Endothelial cell of umbilical vein (primary cell): ENCODE measurements at regions not wholly inside any gene's neighbourhood (a gene's known extent, or its start where the extent isn't known, plus 50 kb on each side); places are given as distances from the start of the nearest gene placed in this dataset.

Experiments
- BruUV-seq: library from RNA; stranded (reverse); fragments of 400-500 nt; replicated peaks from 2 replicates; lab custom pipeline; 2021; lab: Mats Ljungman, UMichigan
- CTCF ChIA-PET: fragments of 300-600, 350-600 bp; sonication (Branson Sonifier 250); formaldehyde crosslinking; loops from one replicate; lab custom pipeline; 2021; ENCODE audit warnings: antibody characterized with exemption, inconsistent platforms; lab: Charles Lee
- POLR2A ChIA-PET: fragments of 300-600, 350-600 bp; sonication (Branson Sonifier 250); formaldehyde crosslinking; loops from one replicate; lab custom pipeline; 2021; ENCODE audit warnings: antibody characterized with exemption, inconsistent platforms; lab: Charles Lee
- DNase-seq: peaks from one replicate; pipeline ENCODE4 v3.0.0-alpha.2; 2011; ENCODE audit warnings: low read depth, low spot score
- FAIRE-seq: peaks from 2 replicates; lab custom pipeline; 2011; peaks lifted over from hg19 to GRCh38; lab: Jason Lieb, UNC
- H2AFZ ChIP-seq: 2 replicates; pipeline ENCODE4 v1.6.0; 2012; ENCODE audit warnings: low read depth, low read length, control low read depth, inconsistent platforms
- H3K27ac ChIP-seq: 2 replicates; pipeline ENCODE4 v1.5.1; 2011; ENCODE audit warnings: low read depth, mild to moderate bottlenecking, control low read depth, low read length, moderate library complexity; ENCODE audit not compliant: insufficient read depth
- H3K27me3 ChIP-seq, 2 experiments: 2 replicates each; pipeline versions ENCODE4 v1.6.0 to v1.6.1; 2011; ENCODE audit warnings: low read length in 2 of 2, mixed read lengths in 1 of 2; ENCODE audit not compliant: control insufficient read depth in 2 of 2, insufficient read depth in 2 of 2
- H3K36me3 ChIP-seq, 2 experiments: 2 replicates in 1 of 2; 3 replicates in 1 of 2; pipeline ENCODE4 v1.5.1; 2011; ENCODE audit warnings: low read length in 2 of 2, mild to moderate bottlenecking in 1 of 2, moderate library complexity in 1 of 2; ENCODE audit not compliant: control insufficient read depth in 2 of 2, insufficient read depth in 2 of 2; ENCODE audit errors: extremely low read depth in 1 of 2
- H3K4me1 ChIP-seq: 3 replicates; pipeline ENCODE4 v1.5.1; 2011; ENCODE audit warnings: mild to moderate bottlenecking, low read length; ENCODE audit not compliant: control insufficient read depth, insufficient read depth; ENCODE audit errors: extremely low read depth
- H3K4me2 ChIP-seq: 2 replicates; pipeline ENCODE4 v1.6.1; 2011; ENCODE audit warnings: low read length, control low read depth, mixed read lengths; ENCODE audit not compliant: insufficient read depth
- H3K4me3 ChIP-seq, 3 experiments: fragments of 200-600 bp in 1 of 3; sonication (generic), shearing (Covaris generic) in 1 of 3; replicated peaks in 1 of 3; 2 replicates each; pipeline ENCODE4 v1.5.1; 2011 to 2016; ENCODE audit warnings: control low read depth in 3 of 3, low read length in 3 of 3, mild to moderate bottlenecking in 2 of 3, inconsistent platforms in 1 of 3, low read depth in 1 of 3, moderate library complexity in 1 of 3; ENCODE audit not compliant: insufficient read depth in 1 of 3
- H3K79me2 ChIP-seq: 2 replicates; pipeline ENCODE4 v1.6.0; 2012; ENCODE audit warnings: low read length, inconsistent platforms; ENCODE audit not compliant: control insufficient read depth, insufficient read depth
- H3K9ac ChIP-seq: replicated peaks from 2 replicates; pipeline ENCODE3; 2011; ENCODE audit warnings: low read length, control low read depth; ENCODE audit not compliant: insufficient read depth; ENCODE audit errors: extremely low read depth
- H3K9me1 ChIP-seq: replicated peaks from 3 replicates; pipeline ENCODE4 v1.6.0; 2011; ENCODE audit warnings: mild to moderate bottlenecking, low read length; ENCODE audit not compliant: control insufficient read depth, insufficient read depth; ENCODE audit errors: extremely low read depth
- H3K9me3 ChIP-seq: replicated peaks from 2 replicates; pipeline ENCODE4 v1.5.1; 2012; ENCODE audit warnings: low read length, inconsistent platforms; ENCODE audit not compliant: control insufficient read depth, insufficient read depth
- H4K20me1 ChIP-seq: replicated peaks from 2 replicates; pipeline ENCODE3; 2011; ENCODE audit warnings: mild to moderate bottlenecking, low read length; ENCODE audit not compliant: control insufficient read depth, insufficient read depth; ENCODE audit errors: extremely low read depth
- EZH2 ChIP-seq: IDR thresholded peaks from 2 replicates; pipeline ENCODE4 v1.6.1; 2012; ENCODE audit warnings: borderline replicate concordance, low read depth, mild to moderate bottlenecking, moderate library complexity, low read length, inconsistent platforms; ENCODE audit not compliant: severe bottlenecking
- FOS ChIP-seq: IDR thresholded peaks from 2 replicates; pipeline ENCODE4 v1.6.1; 2011; ENCODE audit warnings: mild to moderate bottlenecking, low read length, moderate library complexity, borderline replicate concordance; ENCODE audit not compliant: insufficient read depth
- GATA2 ChIP-seq: IDR thresholded peaks from 2 replicates; pipeline ENCODE4 v1.7.0; 2011; ENCODE audit warnings: low read depth, mild to moderate bottlenecking, moderate library complexity, mixed read lengths, low read length; ENCODE audit not compliant: insufficient read length, insufficient read depth
- JUN ChIP-seq: IDR thresholded peaks from 2 replicates; pipeline ENCODE4 v1.6.1; 2011; ENCODE audit warnings: borderline replicate concordance, low read depth; ENCODE audit not compliant: insufficient read length, insufficient read depth
- MYC ChIP-seq: IDR thresholded peaks from one replicate; pipeline ENCODE4 v1.6.1; 2011; ENCODE audit warnings: mild to moderate bottlenecking, low read depth, low read length
- POLR2A ChIP-seq: IDR thresholded peaks from 2 replicates; pipeline ENCODE4 v1.6.1; 2012; ENCODE audit warnings: low read depth, mild to moderate bottlenecking, control low read depth, low read length
- POLR2AphosphoS5 ChIP-seq: IDR thresholded peaks from 2 replicates; pipeline ENCODE4 v1.6.1; 2012; ENCODE audit warnings: low read depth, mild to moderate bottlenecking, control low read depth, low read length, moderate library complexity; ENCODE audit not compliant: insufficient read depth
- dilution Hi-C: fragments of 300-500 bp; cut with MboI; formaldehyde crosslinking; loops from one replicate; pipeline ENCODE4 v1.15.0; 2019; ENCODE audit warnings: low sequenced_read_pairs; ENCODE audit not compliant: extremely low pct_ligation_motif_present
- intact Hi-C: fragments of 100-400 bp; cut with micrococcal nuclease; formaldehyde crosslinking; loops from one replicate; pipeline ENCODE4 v1.10.0; 2022
- TF ChIP-seq, protein P1 (sequence below), 2 donors: IDR thresholded peaks; 1 replicate in 1 of 2; 2 replicates in 1 of 2; pipeline ENCODE4 v1.5.1; 2011; ENCODE audit warnings: low read length in 2 of 2, mild to moderate bottlenecking in 2 of 2, moderate library complexity in 2 of 2, control low read depth in 1 of 2, inconsistent platforms in 1 of 2, low read depth in 1 of 2; ENCODE audit not compliant: insufficient read depth in 1 of 2; ENCODE audit errors: extremely low read depth in 1 of 2
- TF ChIP-seq, protein P2 (sequence below): IDR thresholded peaks from 2 replicates; pipeline ENCODE4 v1.6.1; 2011; ENCODE audit not compliant: insufficient read depth, insufficient read length

DNA sequence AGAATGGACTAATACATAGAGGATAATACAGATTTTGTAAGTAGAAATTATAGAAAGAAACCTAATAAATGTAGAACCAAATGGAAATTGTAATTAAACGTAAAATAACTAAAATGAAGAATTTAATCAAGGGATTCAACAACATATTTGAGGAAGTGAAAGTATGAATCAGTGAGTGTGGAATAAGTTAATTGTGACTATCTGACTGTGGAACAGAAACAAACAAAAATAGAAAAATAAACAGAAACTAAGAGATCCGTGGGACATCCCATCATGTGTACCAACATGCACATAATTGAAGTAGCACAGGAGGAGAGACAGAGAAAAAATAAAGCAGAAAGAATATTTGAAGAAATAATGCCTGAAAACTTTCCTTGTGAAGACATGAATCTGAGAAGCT is 208.6 kb upstream of the TACR3 start:
- H4K20me1 ChIP-seq: no peaks in the 10 kb centered on the region
- no peak overlapping the region for H3K4me2 ChIP-seq
- dilution Hi-C loops: no loop called here

More for the DNA sequence above, 208.6 kb upstream of the TACR3 start:
- Histone ChIP-seq H2AFZ (no peak overlapping the region), H3K4me1 (no peaks in the 10 kb centered on the region), H3K9ac (no peak overlapping the region), H3K9me3 (no peaks in the 10 kb centered on the region), H3K9me1 (no peaks in the 10 kb centered on the region), H3K27me3 (peaks cover 0 to 3% of the 10 kb centered on the region in 2 experiments), H3K4me3 (no peak overlapping the region), H3K27ac (no peak overlapping the region), H3K79me2 (no peaks in the 10 kb centered on the region), H3K36me3 (no peaks in the 10 kb centered on the region)
- no peak for DNase-seq
- TF ChIP-seq EZH2 (no peak), JUN (no peak), FOS (no peak), POLR2AphosphoS5 (no peak), POLR2A (no peak), MYC (no peak), GATA2 (no peak)
- TF ChIP-seq, protein P1, sequence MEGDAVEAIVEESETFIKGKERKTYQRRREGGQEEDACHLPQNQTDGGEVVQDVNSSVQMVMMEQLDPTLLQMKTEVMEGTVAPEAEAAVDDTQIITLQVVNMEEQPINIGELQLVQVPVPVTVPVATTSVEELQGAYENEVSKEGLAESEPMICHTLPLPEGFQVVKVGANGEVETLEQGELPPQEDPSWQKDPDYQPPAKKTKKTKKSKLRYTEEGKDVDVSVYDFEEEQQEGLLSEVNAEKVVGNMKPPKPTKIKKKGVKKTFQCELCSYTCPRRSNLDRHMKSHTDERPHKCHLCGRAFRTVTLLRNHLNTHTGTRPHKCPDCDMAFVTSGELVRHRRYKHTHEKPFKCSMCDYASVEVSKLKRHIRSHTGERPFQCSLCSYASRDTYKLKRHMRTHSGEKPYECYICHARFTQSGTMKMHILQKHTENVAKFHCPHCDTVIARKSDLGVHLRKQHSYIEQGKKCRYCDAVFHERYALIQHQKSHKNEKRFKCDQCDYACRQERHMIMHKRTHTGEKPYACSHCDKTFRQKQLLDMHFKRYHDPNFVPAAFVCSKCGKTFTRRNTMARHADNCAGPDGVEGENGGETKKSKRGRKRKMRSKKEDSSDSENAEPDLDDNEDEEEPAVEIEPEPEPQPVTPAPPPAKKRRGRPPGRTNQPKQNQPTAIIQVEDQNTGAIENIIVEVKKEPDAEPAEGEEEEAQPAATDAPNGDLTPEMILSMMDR (IDR thresholded peaks at IDR 0.05; ENCODE audit: extremely low read depth in 1 of 2, insufficient read depth in 1 of 2, low read depth in 1 of 2, low read length in 2 of 2): no peak
- TF ChIP-seq, protein P2, sequence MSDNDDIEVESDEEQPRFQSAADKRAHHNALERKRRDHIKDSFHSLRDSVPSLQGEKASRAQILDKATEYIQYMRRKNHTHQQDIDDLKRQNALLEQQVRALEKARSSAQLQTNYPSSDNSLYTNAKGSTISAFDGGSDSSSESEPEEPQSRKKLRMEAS: no peak
- no peak for FAIRE-seq
- no TSS peak for BruUV-seq
- CTCF ChIA-PET: no interaction called here
- POLR2A ChIA-PET: no interaction called here
- intact Hi-C loops: no loop called here
